ENCODE measurements at regions not wholly inside any gene's neighbourhood (a gene's known extent, or its start where the extent isn't known, plus 50 kb on each side); places are given as distances from the start of the nearest gene placed in this dataset.
A peak's percentile ranks its signal among the peaks of the same experiment; 100 is the strongest.

GRCh38 chr2:160672211-160672610, 178.6 kb upstream of the RBMS1 start:
- DNase-seq (ENCODE audit: low read depth in 3 of 3) = no peak

GRCh38 chr2:160674146-160674750, 180.6 kb upstream of the RBMS1 start:
- DNase-seq (ENCODE audit: low read depth in 3 of 3) = no peak

- DNase-seq (ENCODE audit: low read depth in 3 of 3) = no peak
These were observed 186.1 kb upstream of the RBMS1 start for GRCh38 chr2:160679686-160680085.

- DNase-seq (ENCODE audit: low read depth in 3 of 3) = no peak
These were observed 186.7 kb upstream of the RBMS1 start for GRCh38 chr2:160680294-160680693.

GRCh38 chr2:160680974-160681373, 187.4 kb upstream of the RBMS1 start:
- DNase-seq (ENCODE audit: low read depth in 3 of 3) = no peak

- DNase-seq (ENCODE audit: low read depth in 3 of 3) = no peak
These were observed 189.6 kb upstream of the RBMS1 start for GRCh38 chr2:160683206-160683605.

GRCh38 chr2:160687629-160688028, 194.0 kb upstream of the RBMS1 start:
- no peak for DNase-seq (ENCODE audit: low read depth in 3 of 3)

GRCh38 chr2:160689441-160689840, 195.8 kb upstream of the RBMS1 start:
- no peak for DNase-seq (ENCODE audit: low read depth in 3 of 3)

GRCh38 chr2:160694221-160694620, 200.6 kb upstream of the RBMS1 start:
- DNase-seq (ENCODE audit: low read depth in 3 of 3) = no peak

- peak in 2 of 3 donors; percentile 15 to 20 for DNase-seq (ENCODE audit: low read depth in 3 of 3)
These were observed 201.0 kb upstream of the RBMS1 start for GRCh38 chr2:160694631-160695030.

- no peak for DNase-seq (ENCODE audit: low read depth in 3 of 3)
These were observed 201.9 kb upstream of the RBMS1 start for GRCh38 chr2:160695402-160696086.

GRCh38 chr2:160696087-160696452, 202.5 kb upstream of the RBMS1 start:
- DNase-seq (ENCODE audit: low read depth in 3 of 3) = no peak

GRCh38 chr2:160697817-160698216, 204.2 kb upstream of the RBMS1 start:
- no peak for DNase-seq (ENCODE audit: low read depth in 3 of 3)

GRCh38 chr2:160700021-160700814, 206.6 kb upstream of the RBMS1 start:
- DNase-seq (ENCODE audit: low read depth in 3 of 3) = no peak

- DNase-seq (ENCODE audit: low read depth in 3 of 3) = no peak
These were observed 208.2 kb upstream of the RBMS1 start for GRCh38 chr2:160701822-160702221.

- DNase-seq (ENCODE audit: low read depth in 3 of 3) = no peak
These were observed 209.1 kb upstream of the RBMS1 start for GRCh38 chr2:160702754-160703153.

GRCh38 chr2:160703648-160704585, 210.3 kb upstream of the RBMS1 start:
- peak in 1 of 3 donors; percentile 6 for DNase-seq (ENCODE audit: low read depth in 3 of 3)

GRCh38 chr2:160715428-160715827, 221.8 kb upstream of the RBMS1 start:
- DNase-seq (ENCODE audit: low read depth in 3 of 3) = no peak

- no peak for DNase-seq (ENCODE audit: low read depth in 3 of 3)
These were observed 225.5 kb upstream of the RBMS1 start for GRCh38 chr2:160719116-160719515.

- no peak for DNase-seq (ENCODE audit: low read depth in 3 of 3)
These were observed 226.5 kb upstream of the RBMS1 start for GRCh38 chr2:160720098-160720497.

- no peak for DNase-seq (ENCODE audit: low read depth in 3 of 3)
These were observed 227.8 kb upstream of the RBMS1 start for GRCh38 chr2:160721089-160722040.

Data from stimulated activated CD4-positive, alpha-beta T cell treated with anti-CD3 and anti-CD28 coated beads, TNF-alpha, amount 100 ng/mL, for 48 hours (primary cell).